Fibroblast of lung (primary cell): ENCODE measurements at regions not wholly inside any gene's neighbourhood (a gene's known extent, or its start where the extent isn't known, plus 50 kb on each side); places are given as distances from the start of the nearest gene placed in this dataset.

ENCODE experiments used
- EZH2 ChIP-seq: IDR thresholded peaks from 2 replicates; pipeline ENCODE4 v1.5.1; 2012; ENCODE audit warnings: low read length, control low read depth, mild to moderate bottlenecking; ENCODE audit errors: missing control alignments
- TF ChIP-seq, protein P1 (sequence below), 2 donors: IDR thresholded peaks in 1 of 2; conservative IDR thresholded peaks in 1 of 2; 1 replicate in 1 of 2; 2 replicates in 1 of 2; pipeline ENCODE4 v1.5.1; 2011 to 2012; ENCODE audit warnings: low read length in 2 of 2, control low read depth in 1 of 2, inconsistent platforms in 1 of 2, low read depth in 1 of 2, mild to moderate bottlenecking in 1 of 2

DNA sequence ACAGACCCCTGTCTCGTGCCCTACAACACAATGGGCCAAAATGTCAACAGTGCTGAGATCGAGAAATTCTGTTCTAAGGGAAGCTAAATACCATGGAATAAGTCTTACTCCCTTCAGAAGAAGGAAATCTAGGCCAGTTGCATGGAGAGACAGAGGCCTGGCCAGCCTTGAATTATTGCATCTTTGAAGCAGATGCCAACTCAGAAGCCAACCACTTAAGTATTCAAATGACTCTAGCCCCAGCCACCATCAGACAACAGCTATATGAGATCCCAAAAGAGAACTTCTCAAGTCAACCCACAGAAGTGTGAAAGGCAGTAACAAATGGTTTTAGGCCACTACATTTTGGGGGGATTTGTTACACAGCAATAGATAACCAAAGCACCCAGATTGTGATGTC lies 180.1 kb downstream of the ACTL7B start:
- TF ChIP-seq, protein P1, sequence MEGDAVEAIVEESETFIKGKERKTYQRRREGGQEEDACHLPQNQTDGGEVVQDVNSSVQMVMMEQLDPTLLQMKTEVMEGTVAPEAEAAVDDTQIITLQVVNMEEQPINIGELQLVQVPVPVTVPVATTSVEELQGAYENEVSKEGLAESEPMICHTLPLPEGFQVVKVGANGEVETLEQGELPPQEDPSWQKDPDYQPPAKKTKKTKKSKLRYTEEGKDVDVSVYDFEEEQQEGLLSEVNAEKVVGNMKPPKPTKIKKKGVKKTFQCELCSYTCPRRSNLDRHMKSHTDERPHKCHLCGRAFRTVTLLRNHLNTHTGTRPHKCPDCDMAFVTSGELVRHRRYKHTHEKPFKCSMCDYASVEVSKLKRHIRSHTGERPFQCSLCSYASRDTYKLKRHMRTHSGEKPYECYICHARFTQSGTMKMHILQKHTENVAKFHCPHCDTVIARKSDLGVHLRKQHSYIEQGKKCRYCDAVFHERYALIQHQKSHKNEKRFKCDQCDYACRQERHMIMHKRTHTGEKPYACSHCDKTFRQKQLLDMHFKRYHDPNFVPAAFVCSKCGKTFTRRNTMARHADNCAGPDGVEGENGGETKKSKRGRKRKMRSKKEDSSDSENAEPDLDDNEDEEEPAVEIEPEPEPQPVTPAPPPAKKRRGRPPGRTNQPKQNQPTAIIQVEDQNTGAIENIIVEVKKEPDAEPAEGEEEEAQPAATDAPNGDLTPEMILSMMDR (conservative IDR thresholded peaks at IDR 0.05 in 1 of 2, IDR thresholded peaks at IDR 0.05 in 1 of 2; ENCODE audit: low read depth in 1 of 2, low read length in 2 of 2) = no peak
- TF ChIP-seq EZH2 = no peak
